Left cardiac atrium (tissue), 4 donors: ENCODE measurements at regions not wholly inside any gene's neighbourhood (a gene's known extent, or its start where the extent isn't known, plus 50 kb on each side); places are given as distances from the start of the nearest gene placed in this dataset.
"Not testable (repeated sequence)": the region's sequence is repeated elsewhere in the genome, so short reads cannot be mapped to it uniquely, and the experiment has no call there.

Source experiments
- ATAC-seq, 2 donors: fragments of 200-7000 bp; cut with Tn5 transposase; one replicate each; pipeline ENCODE4 v1.9.1; 2020; ENCODE audit warnings: mild to moderate bottlenecking in 2 of 2, moderate library complexity in 2 of 2
- DNase-seq: peaks from one replicate; pipeline ENCODE4 v3.0.0-alpha.2; 2020
- intact Hi-C, 2 donors: fragments of 100-400 bp; cut with DNase I; formaldehyde crosslinking; loops; one replicate each; pipeline versions ENCODE4 v1.14.1 to v1.15.1; 2022 to 2023
- donor health status: DM: no; HTN: yes; CAD: no.
- donor health status: DM: no; HTN: yes; CAD: no; lungs with severe emphysema.
- donor health status: DM: yes; HTN: yes; CAD: no.
- donor health status: Dilated cardiomyopathy.

DNA sequence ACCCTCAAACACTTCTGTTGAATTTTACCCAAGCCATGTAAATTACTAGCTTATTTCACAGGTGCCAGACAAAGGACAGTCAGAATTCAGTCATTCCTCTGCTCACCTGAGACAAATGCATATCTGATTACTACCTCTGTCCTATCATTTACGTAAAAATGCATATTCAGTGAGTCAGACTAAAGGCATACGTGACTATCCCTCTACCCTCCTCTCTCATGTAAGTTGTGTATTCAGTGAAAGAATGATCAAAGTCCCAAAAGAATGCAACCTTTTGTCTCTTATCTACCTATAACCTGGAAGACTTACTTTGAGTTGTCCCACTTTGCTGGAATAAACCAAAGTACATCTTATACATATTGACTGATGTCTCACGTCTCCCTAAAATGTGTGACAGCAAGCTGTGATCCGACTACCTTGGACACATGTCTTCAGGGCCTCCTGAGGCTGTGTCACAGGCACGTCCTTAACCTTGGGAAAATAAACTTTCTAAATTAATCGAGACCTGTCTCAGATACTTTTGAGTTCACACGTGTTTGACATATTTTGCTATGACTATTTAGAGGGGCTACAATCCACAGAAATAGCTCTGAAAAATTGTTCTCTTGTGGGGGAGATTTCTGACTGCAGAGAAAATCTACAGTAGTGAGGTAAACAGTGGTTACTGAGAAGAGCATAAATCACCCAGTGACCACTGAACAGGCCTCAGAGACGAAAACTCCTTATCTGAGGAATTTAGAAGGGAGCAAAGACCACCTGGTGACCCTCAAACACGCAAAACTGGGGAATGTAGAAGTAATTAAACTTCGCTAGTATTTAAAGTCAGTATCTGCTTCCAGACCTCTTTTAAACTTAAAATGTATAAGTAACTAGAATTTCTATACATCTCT, 1575.8 kb downstream of the STIM2 start:
- ATAC-seq (no peak), DNase-seq (no peak)
- intact Hi-C loops = no loop called here

DNA sequence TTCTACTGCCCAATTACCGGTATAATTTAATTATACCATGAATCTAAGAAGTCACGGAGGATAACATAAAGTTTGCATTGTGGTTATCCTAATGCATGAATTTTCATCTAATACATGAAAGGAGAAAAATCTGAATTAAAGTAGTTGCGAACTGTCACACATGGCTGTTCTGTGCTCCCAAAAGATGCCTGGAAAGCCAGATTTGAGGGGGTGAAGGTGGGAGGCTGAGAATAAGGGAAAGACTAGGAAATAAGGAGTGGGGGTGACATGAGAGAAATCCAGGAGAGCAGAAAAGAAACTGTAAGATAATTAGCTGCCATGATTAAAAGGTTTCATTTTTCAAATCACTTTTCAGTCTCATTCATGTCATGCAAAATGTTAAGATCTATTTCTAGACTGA, 1582.7 kb downstream of the STIM2 start:
- intact Hi-C loops = no loop called here
- ATAC-seq (no peak), DNase-seq (no peak)

DNA sequence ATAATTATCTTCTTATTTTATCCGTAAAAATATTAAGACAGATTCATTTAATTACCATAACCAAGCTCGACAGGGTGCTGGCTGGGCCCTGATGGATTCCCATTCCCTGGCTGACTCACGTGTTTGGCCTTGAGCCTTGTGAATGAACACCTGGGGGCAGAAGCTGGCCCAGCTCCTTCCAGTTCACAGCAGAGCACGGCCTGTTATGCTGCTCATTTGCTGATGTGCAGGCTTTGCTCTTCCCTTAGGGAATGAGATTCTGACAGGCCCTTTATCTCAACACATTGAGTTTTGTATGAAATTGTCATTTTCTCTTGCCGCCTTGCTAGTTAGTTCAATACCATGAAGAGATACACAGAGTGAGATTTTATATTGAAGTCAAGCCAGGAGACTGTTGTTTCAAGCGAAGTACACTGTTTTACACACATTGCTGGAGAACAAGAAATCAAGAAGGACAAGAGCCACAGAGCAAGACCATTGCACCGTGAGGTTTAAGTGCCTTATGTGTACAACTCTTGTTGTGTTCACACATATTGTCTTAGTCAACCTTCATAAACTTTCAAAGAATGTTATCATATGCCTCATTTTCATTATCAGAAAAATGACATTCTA, 1583.3 kb downstream of the STIM2 start:
- intact Hi-C loops = no loop called here
- DNase-seq = no peak
- no peak for ATAC-seq

DNA sequence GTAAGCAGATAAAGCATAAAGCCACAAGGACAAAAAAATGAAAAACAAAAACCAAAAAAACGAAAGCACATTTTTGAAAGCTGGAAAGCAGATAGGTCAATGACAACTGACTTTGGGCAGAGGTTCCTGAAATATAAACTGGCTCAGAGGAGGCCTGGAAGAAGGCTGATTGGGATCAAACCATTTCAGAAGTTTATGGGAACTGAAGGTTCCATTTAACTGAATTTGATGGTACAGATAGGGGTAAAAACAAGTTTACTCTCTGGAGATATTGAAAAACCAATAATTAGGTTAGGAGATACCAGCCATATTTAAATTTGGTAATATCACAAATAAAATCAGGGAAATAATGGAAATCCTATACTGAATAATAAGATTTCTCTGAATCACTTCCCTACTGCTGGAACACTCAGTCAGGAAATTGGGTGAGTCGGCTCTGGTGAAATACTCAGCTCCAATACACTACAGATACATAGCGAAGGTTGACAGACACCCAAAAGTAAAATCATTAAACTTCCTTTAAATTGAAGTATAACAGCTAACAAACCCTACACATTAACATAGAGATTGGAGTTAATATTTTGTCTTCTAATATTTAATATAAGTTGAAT, 1584.3 kb downstream of the STIM2 start:
- no peak for ATAC-seq
- intact Hi-C loops = no loop called here
- no peak for DNase-seq

DNA sequence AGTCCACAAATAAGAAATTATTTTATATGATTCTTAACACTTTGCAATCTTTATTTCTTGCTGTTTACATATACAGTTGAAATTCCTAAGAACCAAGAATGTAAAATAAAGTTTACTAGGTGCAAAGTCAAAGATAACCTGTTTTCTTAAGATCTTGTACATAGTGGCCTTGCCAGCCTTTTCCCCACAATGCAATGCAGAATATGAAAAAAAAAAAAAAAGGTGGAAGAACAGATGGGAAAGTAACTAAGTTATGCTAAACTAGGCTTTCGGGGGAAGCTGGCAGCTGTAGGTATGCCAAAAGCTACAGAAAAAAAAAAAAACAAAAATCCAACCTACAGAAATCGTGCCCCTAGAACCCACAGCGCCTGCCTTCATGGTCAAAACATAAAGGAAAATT, 1588.4 kb downstream of the STIM2 start:
- ATAC-seq = no peak
- intact Hi-C loops = no loop called here

DNA sequence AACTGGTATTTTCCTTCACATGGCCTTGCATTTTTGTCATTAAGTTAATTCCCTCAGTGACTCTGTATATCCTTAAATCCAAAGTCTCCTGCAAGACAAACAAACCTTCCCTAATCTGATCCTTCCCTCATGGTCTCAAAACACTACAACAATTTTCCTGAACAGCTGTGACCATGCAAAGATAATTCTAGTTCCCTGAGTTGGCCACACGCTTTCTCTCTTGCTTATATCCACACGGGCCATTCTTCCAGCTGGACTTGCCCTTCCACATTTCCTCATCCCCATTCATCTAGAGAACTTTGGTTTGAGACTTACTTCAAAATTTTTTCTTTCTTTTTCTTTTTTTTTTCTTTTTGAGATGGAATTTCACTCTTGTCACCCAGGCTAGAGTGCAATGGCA, 1590.7 kb downstream of the STIM2 start:
- ATAC-seq = no peak
- intact Hi-C loops = no loop called here
- DNase-seq = no peak

More for the DNA sequence above, 1588.4 kb downstream of the STIM2 start:
- no peak for DNase-seq

DNA sequence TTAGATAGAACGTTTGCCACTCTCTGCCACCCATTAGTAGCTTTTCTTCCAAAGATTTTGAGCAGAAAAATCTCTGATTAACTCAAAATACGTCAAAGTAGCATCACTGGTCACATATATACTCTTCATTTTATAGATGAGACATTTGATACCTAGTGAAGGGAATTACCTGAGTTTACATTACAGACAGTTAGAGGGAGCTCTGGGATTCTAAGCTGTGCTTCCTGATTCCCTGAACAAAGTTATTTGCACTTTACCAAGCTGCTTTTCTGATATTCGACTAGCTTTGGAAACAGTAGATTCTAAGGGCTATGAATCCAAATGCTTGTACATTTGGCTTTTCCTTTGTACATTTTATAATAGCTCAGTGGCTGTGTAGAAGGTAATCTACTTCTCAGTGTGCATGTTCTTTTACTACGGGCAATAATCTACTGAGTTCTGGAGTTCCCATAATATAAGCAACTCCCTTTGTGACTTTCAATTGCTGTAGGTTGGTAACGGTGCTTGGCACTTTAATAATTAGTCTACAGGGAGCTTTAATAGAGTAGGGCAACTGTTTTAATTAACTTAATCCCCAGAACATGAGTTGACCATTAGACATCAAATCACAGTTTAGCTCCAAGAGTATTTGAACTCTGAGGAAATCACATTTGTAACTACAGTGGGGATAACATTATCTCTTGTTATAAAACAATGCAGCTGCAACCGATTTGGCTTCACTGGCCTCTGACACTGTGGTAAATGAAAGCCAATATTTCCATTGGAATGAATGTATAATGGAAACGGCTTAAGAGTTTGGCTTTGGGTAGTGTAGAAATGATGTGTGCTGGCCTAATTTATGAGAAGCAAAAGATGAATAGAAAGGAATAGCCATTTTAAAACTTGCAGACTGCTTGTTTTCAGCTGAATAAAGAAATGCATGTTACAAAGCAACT, 1602.4 kb downstream of the STIM2 start:
- ATAC-seq (no peak), DNase-seq (no peak)
- intact Hi-C loops = no loop called here

DNA sequence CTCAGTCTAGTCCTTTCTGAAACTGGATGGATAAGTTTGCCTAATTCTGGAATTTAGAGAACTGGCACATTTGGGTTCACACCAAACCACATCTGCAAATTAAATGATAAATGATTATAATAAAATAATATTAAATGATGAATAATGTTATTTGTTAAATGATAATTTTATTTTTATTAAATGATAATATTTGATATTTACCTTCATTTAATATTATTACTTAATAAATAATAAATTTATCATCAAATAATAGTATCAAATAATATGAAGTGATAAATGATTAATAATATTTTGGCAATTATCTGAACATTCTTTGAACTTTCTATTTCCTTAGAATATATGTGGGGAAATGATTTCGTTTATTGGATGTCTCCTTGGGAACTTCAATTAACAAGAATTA, 1604.2 kb downstream of the STIM2 start:
- ATAC-seq (no peak), DNase-seq (no peak)
- intact Hi-C loops = no loop called here

DNA sequence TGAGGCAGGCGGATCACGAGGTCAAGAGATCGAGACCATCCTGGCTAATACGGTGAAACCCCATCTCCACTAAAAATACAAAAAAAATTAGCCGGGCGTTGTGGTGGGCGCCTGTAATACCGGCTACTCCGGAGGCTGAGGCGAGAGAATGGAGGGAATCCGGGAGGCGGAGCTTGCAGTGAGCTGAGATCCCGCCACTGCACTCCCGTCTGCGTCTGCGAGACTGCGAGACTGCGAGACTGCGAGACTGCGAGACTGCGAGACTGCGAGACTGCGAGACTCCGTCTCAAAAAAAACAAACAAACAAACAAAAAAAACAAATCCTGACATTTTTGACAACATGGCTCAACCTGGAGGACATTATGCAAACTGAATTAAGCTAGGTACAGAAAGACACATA, 1606.2 kb downstream of the STIM2 start:
- DNase-seq, ATAC-seq, intact Hi-C loops: not testable (repeated sequence)

DNA sequence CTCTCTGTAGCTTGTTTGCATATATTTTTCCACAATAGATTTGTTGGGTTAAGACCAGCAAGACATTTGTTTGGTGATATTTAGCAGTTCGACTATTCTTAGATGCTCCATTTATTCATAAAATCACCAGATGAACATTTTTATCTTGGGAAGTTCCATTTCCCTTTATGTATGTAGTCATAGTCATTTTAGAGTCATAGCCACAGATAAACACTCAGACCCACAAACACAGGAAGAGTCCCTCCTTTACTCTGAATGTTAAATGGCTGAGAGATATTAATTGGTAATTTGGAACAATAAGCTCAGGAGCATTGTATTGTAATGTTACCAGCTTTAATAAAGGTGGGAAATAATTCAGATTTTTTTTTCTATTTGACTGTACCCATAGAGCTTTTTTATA, 1608.7 kb downstream of the STIM2 start:
- no peak for ATAC-seq

DNA sequence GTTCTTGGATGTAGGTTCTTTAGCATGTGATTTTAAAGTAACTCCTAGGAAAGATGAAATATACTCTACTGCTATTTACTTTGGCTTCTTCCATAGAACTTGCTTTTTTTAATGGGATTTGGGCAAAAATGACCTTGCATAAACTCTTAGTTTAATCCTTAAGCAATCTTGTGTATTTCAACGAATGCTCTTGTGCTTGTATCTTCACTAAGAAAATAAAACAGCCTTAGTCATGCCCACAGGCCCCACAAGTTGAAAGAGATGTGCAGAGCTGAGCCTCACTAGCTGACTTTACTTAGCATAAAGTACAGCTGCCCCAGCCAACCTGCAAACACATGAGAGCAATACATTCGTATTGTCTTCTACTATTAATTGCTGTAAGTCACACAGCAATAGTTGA, 1609.2 kb downstream of the STIM2 start:
- intact Hi-C loops = no loop called here
- ATAC-seq = no peak
- DNase-seq = no peak

More for the DNA sequence above, 1608.7 kb downstream of the STIM2 start:
- DNase-seq = no peak
- intact Hi-C loops = no loop called here

DNA sequence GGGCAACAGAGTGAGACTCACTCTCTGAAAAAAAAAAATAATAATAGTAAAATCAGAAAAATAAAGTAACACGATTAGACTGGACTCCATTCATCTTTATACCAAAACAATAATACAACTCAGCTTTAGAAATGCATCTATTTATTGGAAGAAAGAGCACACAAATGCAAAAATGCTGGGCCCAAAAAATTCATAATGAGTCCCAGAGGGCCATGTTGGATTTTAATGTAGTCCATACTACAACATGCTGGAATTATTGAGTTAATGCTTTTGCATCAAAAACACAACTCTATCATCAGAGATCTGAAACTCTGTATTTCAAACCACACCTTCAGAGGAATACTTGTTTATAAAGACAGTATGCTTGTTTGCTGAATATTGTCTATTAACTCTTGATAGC, 1614.7 kb downstream of the STIM2 start:
- intact Hi-C loops = no loop called here
- no peak for DNase-seq
- ATAC-seq = no peak

DNA sequence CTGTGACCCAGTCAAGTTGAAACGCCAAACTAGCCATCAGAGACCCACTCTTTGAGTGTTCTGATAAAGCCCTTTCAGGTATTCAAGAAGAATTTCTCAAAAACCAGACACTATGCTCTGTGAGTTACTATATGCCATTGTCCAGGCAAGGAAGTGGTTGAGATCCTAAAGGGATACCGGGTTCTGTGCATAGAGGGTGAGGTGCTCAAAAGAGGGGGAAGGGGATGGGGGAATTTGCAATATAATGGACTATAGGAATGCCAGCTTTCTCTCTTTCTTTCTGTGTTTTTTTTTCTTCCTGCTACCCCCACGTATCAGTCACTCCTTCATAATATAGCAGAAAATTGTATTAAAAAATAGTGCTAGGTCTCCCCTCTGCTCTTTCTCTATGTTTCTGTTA, 1619.0 kb downstream of the STIM2 start:
- intact Hi-C loops = no loop called here
- ATAC-seq = no peak
- DNase-seq = no peak

DNA sequence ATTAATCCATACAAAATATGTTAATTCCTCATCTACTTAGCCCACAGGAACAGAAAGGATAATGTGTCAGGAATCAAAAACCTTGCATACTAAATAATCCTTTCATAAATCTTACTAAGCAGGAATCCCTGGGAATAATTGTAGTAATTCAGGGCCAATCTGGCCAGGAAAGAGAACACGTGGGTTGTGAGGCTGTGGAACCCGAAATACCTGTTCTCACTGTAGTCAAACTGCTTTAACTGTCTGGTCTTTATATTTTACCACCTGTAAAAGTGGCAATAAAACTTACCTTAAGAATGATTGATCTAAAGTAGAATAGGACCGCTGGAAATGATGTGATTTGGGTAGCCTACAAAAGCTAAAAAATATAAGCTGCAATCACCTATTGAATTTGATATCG, 1620.9 kb downstream of the STIM2 start:
- DNase-seq = no peak
- intact Hi-C loops = no loop called here
- ATAC-seq = no peak

DNA sequence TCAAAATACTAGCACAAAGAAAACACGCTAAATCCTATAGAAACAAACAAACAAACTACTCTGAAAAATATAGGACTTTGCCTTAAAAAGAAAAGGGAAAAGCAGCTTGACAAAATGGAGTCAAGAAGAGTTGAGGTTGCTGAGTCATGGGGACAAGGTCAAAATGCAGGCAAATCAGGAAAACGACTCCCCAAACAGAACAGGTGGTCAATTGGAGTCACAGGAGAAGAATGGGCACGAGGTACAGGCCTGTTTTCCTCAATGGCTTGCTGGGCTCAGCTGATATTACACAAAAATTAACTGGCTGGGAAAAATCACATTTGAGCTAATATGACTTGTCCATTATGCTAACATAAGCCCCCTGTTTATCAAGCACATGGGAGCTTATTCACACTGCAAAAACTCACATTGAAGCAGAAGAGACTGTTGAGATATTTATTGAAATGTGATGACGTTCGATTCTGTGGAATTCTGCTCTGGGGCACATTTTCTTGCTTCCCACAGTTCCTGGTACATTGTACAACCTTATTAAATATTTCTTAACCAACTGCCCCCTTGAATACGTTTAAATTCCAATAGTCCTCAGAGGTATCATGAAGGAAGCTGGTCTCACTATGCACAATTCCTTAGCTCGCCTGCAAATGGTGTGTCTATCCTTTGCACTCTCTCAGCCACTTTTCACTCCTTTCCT, 1622.1 kb downstream of the STIM2 start:
- intact Hi-C loops = no loop called here
- no peak for ATAC-seq
- no peak for DNase-seq

DNA sequence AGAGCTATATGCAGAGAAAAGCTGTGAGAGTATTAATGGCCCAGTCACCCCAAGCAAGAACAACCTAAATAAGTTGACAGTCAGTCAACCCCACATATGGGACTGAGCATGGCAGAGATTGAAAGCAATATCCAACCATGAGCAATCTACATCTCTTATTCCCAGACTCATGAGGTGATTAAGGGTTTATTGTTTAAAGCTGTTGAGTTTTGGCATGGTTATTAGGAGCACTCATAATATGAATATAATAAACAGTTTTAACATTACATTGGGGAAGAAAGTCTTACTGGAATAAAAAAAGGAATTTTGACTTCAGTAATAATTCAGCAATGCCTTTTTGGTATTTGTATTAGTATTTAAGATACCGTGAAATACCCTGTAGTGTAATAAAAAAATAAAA, 1627.4 kb downstream of the STIM2 start:
- ATAC-seq (no peak), DNase-seq (no peak)
- intact Hi-C loops = no loop called here

DNA sequence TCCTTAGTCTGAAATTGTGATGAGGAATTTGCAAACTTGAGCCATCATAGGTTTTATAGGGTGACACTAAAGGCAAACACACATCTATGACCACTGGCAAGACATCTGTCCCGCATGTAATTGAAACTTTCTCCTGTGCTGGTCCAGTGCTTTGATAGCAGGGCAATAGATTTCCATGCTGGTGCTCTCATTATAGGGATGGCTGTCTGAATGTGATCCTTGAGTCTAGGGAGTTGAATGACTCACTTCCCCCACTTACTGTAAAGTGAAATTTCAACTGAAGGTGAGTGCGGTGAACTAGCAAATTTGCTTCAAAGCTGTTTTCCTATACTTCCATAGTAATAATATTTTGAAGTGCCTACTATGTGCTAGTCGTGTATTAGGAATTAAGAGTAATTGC, 1630.0 kb downstream of the STIM2 start:
- ATAC-seq = no peak
- no peak for DNase-seq
- intact Hi-C loops = no loop called here

DNA sequence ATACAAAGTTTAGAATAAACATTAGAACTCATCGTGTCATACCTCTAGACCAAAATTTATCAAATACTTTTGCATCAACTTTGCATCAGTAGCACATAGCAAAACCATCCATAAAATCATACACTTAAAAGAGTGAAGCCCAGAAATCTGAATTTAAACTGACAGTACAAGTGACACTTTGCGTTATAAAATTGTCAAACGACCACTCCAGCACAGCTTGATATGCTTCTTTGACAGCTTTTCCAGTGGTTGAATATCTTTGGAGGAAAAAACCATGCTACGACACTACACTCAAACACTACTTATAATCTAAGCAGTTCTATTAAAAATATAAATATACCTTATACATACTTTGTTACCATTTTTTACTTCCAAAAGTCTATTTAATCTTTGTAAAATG, 1644.4 kb downstream of the STIM2 start:
- ATAC-seq (no peak), DNase-seq (no peak)
- intact Hi-C loops = no loop called here

DNA sequence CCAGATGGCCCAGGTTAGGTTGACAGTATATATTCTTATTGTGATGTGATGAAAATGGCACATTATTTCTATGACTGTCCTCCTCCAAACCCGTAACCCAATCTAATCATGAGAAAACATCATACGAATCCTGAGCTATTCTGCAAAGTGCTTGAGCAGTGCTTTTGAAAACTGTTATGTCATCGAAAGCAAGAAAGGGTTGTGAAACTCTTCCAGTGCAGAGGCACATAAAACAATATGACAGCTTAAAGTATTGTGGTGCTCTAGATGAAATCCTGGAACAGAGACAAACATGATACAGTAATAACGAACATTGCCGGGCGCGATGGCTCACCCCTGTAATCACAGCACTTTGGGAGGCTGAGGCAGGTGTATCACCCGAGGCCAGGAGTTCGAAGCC, 1648.0 kb downstream of the STIM2 start:
- DNase-seq = no peak
- no peak for ATAC-seq
- intact Hi-C loops = no loop called here
